ENCODE measurements at regions not wholly inside any gene's neighbourhood (a gene's known extent, or its start where the extent isn't known, plus 50 kb on each side); places are given as distances from the start of the nearest gene placed in this dataset.
A peak's percentile ranks its signal among the peaks of the same experiment; 100 is the strongest.

DNA sequence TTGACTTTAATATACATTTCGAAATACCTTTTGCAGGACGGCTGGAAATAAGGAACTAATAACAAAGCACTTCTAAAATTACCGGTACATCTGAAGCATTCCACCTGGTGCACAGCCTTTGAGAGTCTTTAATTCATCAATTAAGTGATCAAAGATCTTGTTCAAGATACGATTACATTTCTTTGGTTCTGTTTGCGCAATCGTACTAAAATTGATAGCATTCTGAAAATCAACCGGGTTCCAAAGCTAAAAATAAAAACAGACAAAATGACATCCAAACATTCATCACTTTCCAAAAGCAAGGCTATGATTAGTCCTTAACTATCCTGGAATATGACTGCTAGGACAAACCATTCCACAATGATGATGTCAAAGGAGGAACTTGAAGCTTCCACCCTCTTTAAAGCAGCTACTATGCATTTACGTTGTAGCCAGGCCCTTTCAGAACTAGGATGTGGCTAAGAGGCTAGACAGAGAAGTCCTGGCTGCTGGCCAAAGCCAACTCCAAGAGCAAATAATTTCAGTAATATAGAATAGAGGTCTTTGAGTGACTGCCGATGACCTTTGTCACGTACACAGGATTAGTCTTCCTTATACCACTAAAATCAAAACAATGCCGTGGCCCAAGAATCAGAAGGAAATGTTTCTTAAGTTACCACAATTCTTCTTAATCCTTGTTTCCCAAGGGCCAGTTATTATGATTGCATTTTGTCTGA is 299.8 kb upstream of the PSMD7 start:
- Histone ChIP-seq H3K4me3 (replicated peaks in 1 of 4; ENCODE audit: control extremely low read depth in 1 of 4, insufficient read depth in 1 of 4, low read depth in 3 of 4, low read length in 4 of 4) (no peak overlapping the region), H3K9ac (ENCODE audit: insufficient read depth, low read length) (no peak overlapping the region), H3K4me2 (ENCODE audit: extremely low read depth, insufficient read depth, low read length) (no peak overlapping the region), H3K36me3 (ENCODE audit: control insufficient read depth, insufficient read depth, low read length) (no peaks in the 10 kb centered on the region), H3K4me1 (ENCODE audit: control insufficient read depth, extremely low read depth, insufficient read depth, low read length) (no peaks in the 10 kb centered on the region), H3K27ac (ENCODE audit: insufficient read depth, low read length) (no peak overlapping the region), H3K9me3 (ENCODE audit: control insufficient read depth, insufficient read depth, low read depth, low read length) (no peaks in the 10 kb centered on the region), H3K79me2 (ENCODE audit: control insufficient read depth, insufficient read depth, low read length) (no peaks in the 10 kb centered on the region), H2AFZ (ENCODE audit: low read length) (no peak overlapping the region), H4K20me1 (ENCODE audit: control insufficient read depth, extremely low read depth, insufficient read depth, low read length) (no peaks in the 10 kb centered on the region), H3K27me3 (ENCODE audit: control insufficient read depth, insufficient read depth, low read length) (no peaks in the 10 kb centered on the region)
- DNase-seq (ENCODE audit: low read depth in 2 of 2): peak in 1 of 2 donors; percentile 22
- no peak for TF ChIP-seq EZH2 (IDR thresholded peaks at IDR 0.05; ENCODE audit: low read length, missing control alignments)
- TF ChIP-seq, protein P1, sequence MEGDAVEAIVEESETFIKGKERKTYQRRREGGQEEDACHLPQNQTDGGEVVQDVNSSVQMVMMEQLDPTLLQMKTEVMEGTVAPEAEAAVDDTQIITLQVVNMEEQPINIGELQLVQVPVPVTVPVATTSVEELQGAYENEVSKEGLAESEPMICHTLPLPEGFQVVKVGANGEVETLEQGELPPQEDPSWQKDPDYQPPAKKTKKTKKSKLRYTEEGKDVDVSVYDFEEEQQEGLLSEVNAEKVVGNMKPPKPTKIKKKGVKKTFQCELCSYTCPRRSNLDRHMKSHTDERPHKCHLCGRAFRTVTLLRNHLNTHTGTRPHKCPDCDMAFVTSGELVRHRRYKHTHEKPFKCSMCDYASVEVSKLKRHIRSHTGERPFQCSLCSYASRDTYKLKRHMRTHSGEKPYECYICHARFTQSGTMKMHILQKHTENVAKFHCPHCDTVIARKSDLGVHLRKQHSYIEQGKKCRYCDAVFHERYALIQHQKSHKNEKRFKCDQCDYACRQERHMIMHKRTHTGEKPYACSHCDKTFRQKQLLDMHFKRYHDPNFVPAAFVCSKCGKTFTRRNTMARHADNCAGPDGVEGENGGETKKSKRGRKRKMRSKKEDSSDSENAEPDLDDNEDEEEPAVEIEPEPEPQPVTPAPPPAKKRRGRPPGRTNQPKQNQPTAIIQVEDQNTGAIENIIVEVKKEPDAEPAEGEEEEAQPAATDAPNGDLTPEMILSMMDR (conservative IDR thresholded peaks at IDR 0.05 in 1 of 2, IDR thresholded peaks at IDR 0.05 in 1 of 2; ENCODE audit: low read depth in 1 of 2, low read length in 2 of 2): no peak

DNA sequence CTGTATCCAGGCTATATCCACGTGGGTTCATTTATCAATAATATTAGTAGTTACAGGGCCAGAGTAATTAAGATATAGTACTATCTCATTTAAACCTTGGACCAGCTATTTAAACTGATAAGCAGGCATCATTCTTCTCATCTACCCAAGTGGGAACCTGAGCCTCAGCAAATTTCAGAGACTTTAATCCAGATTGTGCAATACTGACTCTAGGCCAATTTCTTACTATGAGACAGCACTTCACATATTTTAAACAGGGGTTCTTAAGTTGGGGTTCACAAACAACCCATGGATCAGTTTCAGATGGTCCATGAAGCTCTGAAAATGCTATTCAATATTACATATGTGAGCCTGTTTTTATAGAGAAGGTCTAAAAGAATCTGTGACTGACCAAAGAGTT is 302.7 kb upstream of the PSMD7 start:
- Histone ChIP-seq H3K36me3 (ENCODE audit: control insufficient read depth, insufficient read depth, low read length) (no peaks in the 10 kb centered on the region), H3K4me2 (ENCODE audit: extremely low read depth, insufficient read depth, low read length) (no peak overlapping the region), H3K4me3 (replicated peaks in 1 of 4; ENCODE audit: control extremely low read depth in 1 of 4, insufficient read depth in 1 of 4, low read depth in 3 of 4, low read length in 4 of 4) (no peak overlapping the region), H3K79me2 (ENCODE audit: control insufficient read depth, insufficient read depth, low read length) (no peaks in the 10 kb centered on the region), H3K9me3 (ENCODE audit: control insufficient read depth, insufficient read depth, low read depth, low read length) (no peaks in the 10 kb centered on the region), H2AFZ (ENCODE audit: low read length) (no peak overlapping the region), H3K27ac (ENCODE audit: insufficient read depth, low read length) (no peak overlapping the region), H3K27me3 (ENCODE audit: control insufficient read depth, insufficient read depth, low read length) (no peaks in the 10 kb centered on the region), H3K4me1 (ENCODE audit: control insufficient read depth, extremely low read depth, insufficient read depth, low read length) (no peaks in the 10 kb centered on the region), H3K9ac (ENCODE audit: insufficient read depth, low read length) (no peak overlapping the region), H4K20me1 (ENCODE audit: control insufficient read depth, extremely low read depth, insufficient read depth, low read length) (no peaks in the 10 kb centered on the region)
- DNase-seq (ENCODE audit: low read depth in 2 of 2): no peak
- TF ChIP-seq, protein P1 (conservative IDR thresholded peaks at IDR 0.05 in 1 of 2, IDR thresholded peaks at IDR 0.05 in 1 of 2; ENCODE audit: low read depth in 1 of 2, low read length in 2 of 2): no peak
- TF ChIP-seq EZH2 (IDR thresholded peaks at IDR 0.05; ENCODE audit: low read length, missing control alignments): no peak

DNA sequence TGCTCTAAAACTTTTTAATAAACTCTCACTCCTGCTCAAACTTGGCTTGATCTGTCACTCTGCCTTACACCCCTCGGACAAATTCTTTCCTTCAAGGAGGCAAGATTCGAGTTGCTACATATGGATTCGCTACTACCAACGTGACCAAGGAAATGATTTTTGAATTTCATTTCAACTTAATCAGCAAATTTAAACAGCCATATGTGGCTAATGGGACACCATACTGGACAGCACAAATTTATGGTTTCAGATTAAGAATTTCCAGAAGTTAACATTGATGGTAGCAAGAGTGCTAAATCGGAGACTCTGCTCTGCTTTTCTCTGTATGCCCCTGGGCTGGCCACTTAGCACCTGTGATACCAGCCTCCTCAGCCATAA is 318.2 kb upstream of the PSMD7 start:
- no peaks in the 10 kb centered on the region for H3K36me3 ChIP-seq (ENCODE audit: control insufficient read depth, insufficient read depth, low read length)
- H3K9ac ChIP-seq (ENCODE audit: insufficient read depth, low read length): no peak overlapping the region
- no peak overlapping the region for H2AFZ ChIP-seq (ENCODE audit: low read length)
- H3K79me2 ChIP-seq (ENCODE audit: control insufficient read depth, insufficient read depth, low read length): no peaks in the 10 kb centered on the region
- no peak overlapping the region for H3K4me2 ChIP-seq (ENCODE audit: extremely low read depth, insufficient read depth, low read length)
- TF ChIP-seq, protein P1 (conservative IDR thresholded peaks at IDR 0.05 in 1 of 2, IDR thresholded peaks at IDR 0.05 in 1 of 2; ENCODE audit: low read depth in 1 of 2, low read length in 2 of 2): no peak
- TF ChIP-seq EZH2 (IDR thresholded peaks at IDR 0.05; ENCODE audit: low read length, missing control alignments): no peak
- H3K27ac ChIP-seq (ENCODE audit: insufficient read depth, low read length): no peak overlapping the region
- no peaks in the 10 kb centered on the region for H3K27me3 ChIP-seq (ENCODE audit: control insufficient read depth, insufficient read depth, low read length)
- H3K4me1 ChIP-seq (ENCODE audit: control insufficient read depth, extremely low read depth, insufficient read depth, low read length): no peaks in the 10 kb centered on the region
- H4K20me1 ChIP-seq (ENCODE audit: control insufficient read depth, extremely low read depth, insufficient read depth, low read length): no peaks in the 10 kb centered on the region
- DNase-seq (ENCODE audit: low read depth in 2 of 2): no peak
- no peak overlapping the region for H3K4me3 ChIP-seq (replicated peaks in 1 of 4; ENCODE audit: control extremely low read depth in 1 of 4, insufficient read depth in 1 of 4, low read depth in 3 of 4, low read length in 4 of 4)
- no peaks in the 10 kb centered on the region for H3K9me3 ChIP-seq (ENCODE audit: control insufficient read depth, insufficient read depth, low read depth, low read length)

Data from fibroblast of lung (primary cell).